ENCODE measurements at regions not wholly inside any gene's neighbourhood (a gene's known extent, or its start where the extent isn't known, plus 50 kb on each side); places are given as distances from the start of the nearest gene placed in this dataset.

DNA sequence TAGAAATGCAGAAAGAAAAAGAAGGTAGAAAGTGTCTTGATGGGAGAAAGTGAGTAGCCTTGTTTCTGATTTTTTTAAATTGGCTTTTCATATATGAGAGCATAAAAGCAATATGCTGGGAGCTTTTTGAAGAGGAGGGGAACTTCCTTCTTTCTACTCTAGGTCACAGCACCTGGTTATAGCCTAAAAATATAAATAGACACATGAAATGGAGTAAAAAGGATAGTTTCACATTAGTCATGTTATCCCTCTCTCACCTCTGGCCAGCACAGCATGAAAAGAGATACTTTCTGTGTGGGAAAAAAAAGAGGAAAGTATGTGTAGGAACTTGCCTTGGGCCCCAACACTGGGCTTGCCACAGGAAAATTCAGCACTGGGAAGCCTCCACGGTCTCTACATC, 292.2 kb upstream of the ZWINT start:
- no peak for TF ChIP-seq EP300 (IDR thresholded peaks at IDR 0.05)
- TF ChIP-seq, protein P1, sequence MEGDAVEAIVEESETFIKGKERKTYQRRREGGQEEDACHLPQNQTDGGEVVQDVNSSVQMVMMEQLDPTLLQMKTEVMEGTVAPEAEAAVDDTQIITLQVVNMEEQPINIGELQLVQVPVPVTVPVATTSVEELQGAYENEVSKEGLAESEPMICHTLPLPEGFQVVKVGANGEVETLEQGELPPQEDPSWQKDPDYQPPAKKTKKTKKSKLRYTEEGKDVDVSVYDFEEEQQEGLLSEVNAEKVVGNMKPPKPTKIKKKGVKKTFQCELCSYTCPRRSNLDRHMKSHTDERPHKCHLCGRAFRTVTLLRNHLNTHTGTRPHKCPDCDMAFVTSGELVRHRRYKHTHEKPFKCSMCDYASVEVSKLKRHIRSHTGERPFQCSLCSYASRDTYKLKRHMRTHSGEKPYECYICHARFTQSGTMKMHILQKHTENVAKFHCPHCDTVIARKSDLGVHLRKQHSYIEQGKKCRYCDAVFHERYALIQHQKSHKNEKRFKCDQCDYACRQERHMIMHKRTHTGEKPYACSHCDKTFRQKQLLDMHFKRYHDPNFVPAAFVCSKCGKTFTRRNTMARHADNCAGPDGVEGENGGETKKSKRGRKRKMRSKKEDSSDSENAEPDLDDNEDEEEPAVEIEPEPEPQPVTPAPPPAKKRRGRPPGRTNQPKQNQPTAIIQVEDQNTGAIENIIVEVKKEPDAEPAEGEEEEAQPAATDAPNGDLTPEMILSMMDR (IDR thresholded peaks at IDR 0.05), result no peak

All from sigmoid colon (tissue), 4 donors.